Fibroblast of lung (primary cell): ENCODE measurements at regions not wholly inside any gene's neighbourhood (a gene's known extent, or its start where the extent isn't known, plus 50 kb on each side); places are given as distances from the start of the nearest gene placed in this dataset.

Experiments used
- DNase-seq, 2 donors: peaks; one replicate each; pipeline versions ENCODE4 v3.0.0 to v3.0.0-alpha.2; 2010; ENCODE audit warnings: low read depth in 2 of 2
- H2AFZ ChIP-seq: 2 replicates; pipeline ENCODE4 v1.5.1; 2012; ENCODE audit warnings: low read length, control low read depth, inconsistent platforms
- H3K27ac ChIP-seq: 2 replicates; pipeline ENCODE4 v1.5.1; 2011; ENCODE audit warnings: low read length, control low read depth; ENCODE audit not compliant: insufficient read depth
- H3K27me3 ChIP-seq: 2 replicates; pipeline ENCODE4 v1.5.1; 2011; ENCODE audit warnings: mild to moderate bottlenecking, low read length; ENCODE audit not compliant: control insufficient read depth, insufficient read depth
- H3K36me3 ChIP-seq: 2 replicates; pipeline ENCODE4 v1.5.1; 2011; ENCODE audit warnings: low read length; ENCODE audit not compliant: control insufficient read depth, insufficient read depth
- H3K4me1 ChIP-seq: 2 replicates; pipeline ENCODE4 v1.5.1; 2011; ENCODE audit warnings: low read length; ENCODE audit not compliant: control insufficient read depth, insufficient read depth; ENCODE audit errors: extremely low read depth
- H3K4me2 ChIP-seq: 2 replicates; pipeline ENCODE4 v1.5.1; 2011; ENCODE audit warnings: low read length, control low read depth; ENCODE audit not compliant: insufficient read depth; ENCODE audit errors: extremely low read depth
- H3K4me3 ChIP-seq, 4 experiments: fragments of 200-600 bp in 1 of 4; sonication (generic) in 1 of 4; replicated peaks in 1 of 4; 2 replicates each; pipeline ENCODE4 v1.5.1; 2011 to 2016; ENCODE audit warnings: low read length in 4 of 4, low read depth in 3 of 4, mild to moderate bottlenecking in 3 of 4, control low read depth in 2 of 4, inconsistent platforms in 1 of 4, mixed read lengths in 1 of 4; ENCODE audit not compliant: insufficient read depth in 1 of 4; ENCODE audit errors: control extremely low read depth in 1 of 4
- H3K79me2 ChIP-seq: 2 replicates; pipeline ENCODE4 v1.5.1; 2012; ENCODE audit warnings: mild to moderate bottlenecking, low read length, inconsistent platforms; ENCODE audit not compliant: control insufficient read depth, insufficient read depth
- H3K9ac ChIP-seq: 2 replicates; pipeline ENCODE4 v1.5.1; 2011; ENCODE audit warnings: mild to moderate bottlenecking, low read length, control low read depth; ENCODE audit not compliant: insufficient read depth
- H3K9me3 ChIP-seq: 2 replicates; pipeline ENCODE4 v1.5.1; 2012; ENCODE audit warnings: low read depth, low read length; ENCODE audit not compliant: control insufficient read depth, insufficient read depth
- H4K20me1 ChIP-seq: 2 replicates; pipeline ENCODE4 v1.5.1; 2011; ENCODE audit warnings: low read length; ENCODE audit not compliant: control insufficient read depth, insufficient read depth; ENCODE audit errors: extremely low read depth
- CTCF ChIP-seq, 2 donors: IDR thresholded peaks in 1 of 2; conservative IDR thresholded peaks in 1 of 2; 1 replicate in 1 of 2; 2 replicates in 1 of 2; pipeline ENCODE4 v1.5.1; 2011 to 2012; ENCODE audit warnings: low read length in 2 of 2, control low read depth in 1 of 2, inconsistent platforms in 1 of 2, low read depth in 1 of 2, mild to moderate bottlenecking in 1 of 2
- EZH2 ChIP-seq: IDR thresholded peaks from 2 replicates; pipeline ENCODE4 v1.5.1; 2012; ENCODE audit warnings: low read length, control low read depth, mild to moderate bottlenecking; ENCODE audit errors: missing control alignments

DNA sequence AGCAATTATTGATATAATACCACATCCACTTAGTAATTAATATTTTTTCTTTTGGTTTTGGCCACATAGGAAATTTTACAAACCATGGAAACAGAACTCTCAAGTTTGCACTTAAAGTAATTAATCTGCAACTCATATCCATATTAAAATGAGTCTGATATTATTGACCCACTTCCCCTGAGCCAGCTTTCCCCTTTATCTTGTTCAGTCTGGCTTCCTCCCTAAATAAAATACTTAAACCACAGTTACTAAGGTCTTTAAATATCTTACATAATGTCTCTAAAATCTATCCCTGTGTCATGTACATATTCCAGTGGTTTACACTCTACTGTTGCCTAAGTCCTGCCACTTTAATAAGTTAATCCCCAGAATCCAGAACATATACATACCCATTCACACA is 564.9 kb upstream of the FSHR start:
- H4K20me1 ChIP-seq, result no peaks in the 10 kb centered on the region
- H3K4me2 ChIP-seq, result no peak overlapping the region
- no peaks in the 10 kb centered on the region for H3K27me3 ChIP-seq
- H3K4me1 ChIP-seq, result no peaks in the 10 kb centered on the region
- no peak overlapping the region for H3K9ac ChIP-seq
- no peak overlapping the region for H2AFZ ChIP-seq
- TF ChIP-seq EZH2, result no peak
- TF ChIP-seq CTCF (conservative IDR thresholded peaks at IDR 0.05 in 1 of 2, IDR thresholded peaks at IDR 0.05 in 1 of 2; ENCODE audit: low read depth in 1 of 2, low read length in 2 of 2), result no peak
- no peak overlapping the region for H3K27ac ChIP-seq
- no peak overlapping the region for H3K4me3 ChIP-seq
- H3K9me3 ChIP-seq, result no peaks in the 10 kb centered on the region
- DNase-seq, result no peak
- no peaks in the 10 kb centered on the region for H3K36me3 ChIP-seq
- H3K79me2 ChIP-seq, result no peaks in the 10 kb centered on the region

DNA sequence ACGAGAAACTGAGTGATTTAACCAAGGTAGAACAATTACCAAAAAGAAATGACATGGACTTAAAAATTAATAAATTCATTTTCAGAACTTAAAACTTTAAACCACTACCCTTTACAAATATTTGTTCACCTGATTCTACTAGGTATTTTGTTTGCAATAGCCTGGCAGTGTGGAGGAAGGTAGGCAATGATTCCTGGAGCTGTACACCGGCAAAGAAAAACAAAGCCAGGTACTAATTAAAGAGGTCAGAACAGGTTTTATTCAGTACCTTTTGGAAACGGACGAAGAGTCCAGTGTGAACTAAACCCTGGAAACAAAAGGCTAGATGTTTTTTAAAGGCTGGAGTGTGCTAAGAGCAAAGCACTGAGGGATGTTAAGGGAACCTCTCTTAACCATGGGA is 561.3 kb upstream of the FSHR start:
- H3K4me2 ChIP-seq, result no peak overlapping the region
- H4K20me1 ChIP-seq, result no peaks in the 10 kb centered on the region
- no peaks in the 10 kb centered on the region for H3K9me3 ChIP-seq
- H2AFZ ChIP-seq, result no peak overlapping the region
- no peak for TF ChIP-seq EZH2
- TF ChIP-seq CTCF (conservative IDR thresholded peaks at IDR 0.05 in 1 of 2, IDR thresholded peaks at IDR 0.05 in 1 of 2; ENCODE audit: low read depth in 1 of 2, low read length in 2 of 2), result no peak
- no peaks in the 10 kb centered on the region for H3K36me3 ChIP-seq
- H3K4me3 ChIP-seq, result no peak overlapping the region
- H3K27me3 ChIP-seq, result no peaks in the 10 kb centered on the region
- no peak overlapping the region for H3K9ac ChIP-seq
- no peak for DNase-seq
- H3K79me2 ChIP-seq, result no peaks in the 10 kb centered on the region
- H3K4me1 ChIP-seq, result no peaks in the 10 kb centered on the region
- no peak overlapping the region for H3K27ac ChIP-seq

GRCh38 chr2:49714454-49714853 is 560.1 kb upstream of the FSHR start:
- no peak for DNase-seq
- H3K36me3 ChIP-seq, result no peaks in the 10 kb centered on the region
- H3K9ac ChIP-seq, result no peak overlapping the region
- H4K20me1 ChIP-seq, result no peaks in the 10 kb centered on the region
- H3K9me3 ChIP-seq, result no peaks in the 10 kb centered on the region
- TF ChIP-seq CTCF (conservative IDR thresholded peaks at IDR 0.05 in 1 of 2, IDR thresholded peaks at IDR 0.05 in 1 of 2; ENCODE audit: low read depth in 1 of 2, low read length in 2 of 2), result no peak
- TF ChIP-seq EZH2, result no peak
- H3K27ac ChIP-seq, result no peak overlapping the region
- H3K4me1 ChIP-seq, result no peaks in the 10 kb centered on the region
- H3K4me2 ChIP-seq, result no peak overlapping the region
- H3K27me3 ChIP-seq, result no peaks in the 10 kb centered on the region
- no peak overlapping the region for H2AFZ ChIP-seq
- no peak overlapping the region for H3K4me3 ChIP-seq
- H3K79me2 ChIP-seq, result no peaks in the 10 kb centered on the region
